GM12892 (cell line): ENCODE measurements at regions not wholly inside any gene's neighbourhood (a gene's known extent, or its start where the extent isn't known, plus 50 kb on each side); places are given as distances from the start of the nearest gene placed in this dataset.

Experiments used
- DNase-seq: peaks from one replicate; pipeline ENCODE4 v3.0.0; 2011; ENCODE audit not compliant: insufficient read length
- FAIRE-seq: peaks from 2 replicates; lab custom pipeline; 2011; peaks lifted over from hg19 to GRCh38; lab: Jason Lieb, UNC
- POLR2A ChIP-seq: IDR thresholded peaks from 2 replicates; pipeline ENCODE4 v1.6.1; 2011; ENCODE audit warnings: low read depth, low read length, control low read depth
- POLR2AphosphoS5 ChIP-seq: IDR thresholded peaks from 2 replicates; pipeline ENCODE4 v1.6.1; 2011; ENCODE audit warnings: low read depth, low read length, control low read depth
- TAF1 ChIP-seq: IDR thresholded peaks from 2 replicates; pipeline ENCODE4 v1.6.1; 2011; ENCODE audit warnings: low read depth, mild to moderate bottlenecking, control low read depth, low read length, borderline replicate concordance

GRCh38 chr15:62474021-62474770, 309.1 kb upstream of the C2CD4B start:
- no peak for DNase-seq
- TF ChIP-seq TAF1 (no peak), POLR2A (no peak), POLR2AphosphoS5 (no peak)
- FAIRE-seq: no peak

- FAIRE-seq: no peak
These were observed 309.7 kb upstream of the C2CD4B start for GRCh38 chr15:62474771-62475124.

GRCh38 chr15:62475591-62475990, 310.5 kb upstream of the C2CD4B start:
- TF ChIP-seq POLR2A (no peak), POLR2AphosphoS5 (no peak), TAF1 (no peak)
- FAIRE-seq (no peak), DNase-seq (no peak)

More at GRCh38 chr15:62474771-62475124, 309.7 kb upstream of the C2CD4B start:
- TF ChIP-seq POLR2A: no peak
- TF ChIP-seq TAF1: no peak
- TF ChIP-seq POLR2AphosphoS5: no peak
- DNase-seq: no peak

GRCh38 chr15:62476163-62476562, 311.1 kb upstream of the C2CD4B start:
- TF ChIP-seq POLR2A (no peak), TAF1 (no peak), POLR2AphosphoS5 (no peak)
- DNase-seq (no peak), FAIRE-seq (no peak)

GRCh38 chr15:62477929-62478328, 312.8 kb upstream of the C2CD4B start:
- no peak for DNase-seq
- no peak for FAIRE-seq
- no peak for TF ChIP-seq POLR2A
- TF ChIP-seq POLR2AphosphoS5: no peak
- no peak for TF ChIP-seq TAF1

DNA sequence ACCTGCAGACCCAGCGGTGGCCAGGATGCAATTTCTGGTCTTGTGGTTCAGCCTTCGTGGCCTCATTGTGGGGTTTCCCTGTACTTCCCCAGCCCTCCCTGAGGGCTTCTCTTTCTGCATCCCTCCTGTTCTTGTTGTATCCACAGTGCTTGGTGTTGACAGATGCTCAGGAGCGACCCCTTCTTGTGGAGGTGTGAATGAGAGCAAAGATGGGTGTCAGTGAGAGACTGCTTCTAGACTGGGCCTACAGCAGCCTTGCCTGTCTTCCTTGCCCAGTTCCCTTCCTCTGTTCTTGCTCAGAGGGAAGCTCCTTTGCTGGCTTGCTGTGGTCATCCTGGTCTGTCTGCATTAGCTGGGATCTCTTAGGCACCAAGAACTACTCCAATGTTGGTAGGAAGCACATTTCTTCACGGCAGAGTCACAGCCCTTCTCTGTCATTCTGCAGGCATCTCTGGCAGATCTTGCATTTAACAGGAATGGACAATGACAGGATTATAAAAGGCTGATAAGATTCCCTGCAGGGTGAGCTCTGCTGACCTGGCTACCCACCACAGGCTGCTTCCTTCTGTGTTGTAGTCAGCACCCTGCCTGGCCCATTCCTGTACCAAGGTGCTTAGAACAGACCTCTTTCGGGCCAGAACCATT, 317.8 kb upstream of the C2CD4B start:
- DNase-seq (no peak), FAIRE-seq (peak; percentile 51)
- no peak for TF ChIP-seq TAF1
- no peak for TF ChIP-seq POLR2AphosphoS5
- no peak for TF ChIP-seq POLR2A

GRCh38 chr15:62483814-62484213, 318.7 kb upstream of the C2CD4B start:
- DNase-seq (no peak), FAIRE-seq (no peak)
- TF ChIP-seq POLR2A: no peak
- TF ChIP-seq TAF1: no peak
- TF ChIP-seq POLR2AphosphoS5: no peak

- TF ChIP-seq TAF1 (no peak), POLR2AphosphoS5 (no peak), POLR2A (no peak)
- FAIRE-seq (no peak), DNase-seq (no peak)
These were observed 320.2 kb upstream of the C2CD4B start for GRCh38 chr15:62485170-62485720.

DNA sequence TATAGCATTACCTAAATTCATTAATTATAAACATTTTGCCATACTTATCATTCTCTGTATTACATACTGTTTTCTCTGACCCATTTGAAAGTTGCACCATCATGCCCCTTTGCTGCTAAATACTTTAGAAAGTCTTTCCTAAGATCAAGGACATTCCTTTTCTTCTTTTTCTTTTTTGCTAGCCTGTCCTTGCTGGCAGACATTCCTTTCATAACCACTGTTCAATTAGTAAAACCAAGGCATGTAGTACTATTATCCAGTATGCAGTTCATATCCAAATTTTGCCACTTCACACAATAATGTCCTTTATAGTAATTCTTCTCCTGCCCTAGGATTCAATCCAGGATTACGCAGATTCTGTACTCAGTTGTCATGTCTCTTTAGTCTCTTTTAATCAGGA, 321.0 kb upstream of the C2CD4B start:
- DNase-seq (no peak), FAIRE-seq (no peak)
- TF ChIP-seq POLR2A: no peak

DNA sequence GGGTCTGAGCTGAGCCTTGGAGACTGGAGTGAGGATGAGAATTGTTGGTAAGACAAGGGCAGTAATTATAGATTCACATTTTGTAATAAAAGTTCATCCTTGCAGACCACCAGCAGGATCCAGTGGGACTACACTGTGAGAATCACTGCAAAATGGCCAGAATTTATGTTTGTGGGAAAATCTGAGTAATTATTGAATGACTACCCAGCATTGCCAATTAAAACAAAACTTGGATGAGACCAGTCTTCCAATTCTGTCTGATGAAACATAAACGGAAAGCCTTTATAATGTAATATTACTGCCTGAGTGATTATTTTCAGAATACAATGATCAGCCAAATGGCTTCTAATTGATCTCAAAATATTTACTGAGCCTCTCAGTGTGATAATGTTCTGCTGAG, 323.3 kb upstream of the C2CD4B start:
- DNase-seq: no peak
- FAIRE-seq: no peak
- TF ChIP-seq POLR2AphosphoS5: no peak
- no peak for TF ChIP-seq POLR2A
- no peak for TF ChIP-seq TAF1

GRCh38 chr15:62491642-62492041, 326.6 kb upstream of the C2CD4B start:
- DNase-seq (no peak), FAIRE-seq (no peak)
- no peak for TF ChIP-seq POLR2AphosphoS5
- TF ChIP-seq TAF1: no peak
- TF ChIP-seq POLR2A: no peak

GRCh38 chr15:62492900-62493299, 327.8 kb upstream of the C2CD4B start:
- FAIRE-seq: no peak
- TF ChIP-seq POLR2AphosphoS5 (no peak), POLR2A (no peak), TAF1 (no peak)

More at GRCh38 chr15:62492900-62493299, 327.8 kb upstream of the C2CD4B start:
- DNase-seq: no peak
